ENCODE measurements at regions not wholly inside any gene's neighbourhood (a gene's known extent, or its start where the extent isn't known, plus 50 kb on each side); places are given as distances from the start of the nearest gene placed in this dataset.
"Not testable (repeated sequence)": the region's sequence is repeated elsewhere in the genome, so short reads cannot be mapped to it uniquely, and the experiment has no call there.

DNA sequence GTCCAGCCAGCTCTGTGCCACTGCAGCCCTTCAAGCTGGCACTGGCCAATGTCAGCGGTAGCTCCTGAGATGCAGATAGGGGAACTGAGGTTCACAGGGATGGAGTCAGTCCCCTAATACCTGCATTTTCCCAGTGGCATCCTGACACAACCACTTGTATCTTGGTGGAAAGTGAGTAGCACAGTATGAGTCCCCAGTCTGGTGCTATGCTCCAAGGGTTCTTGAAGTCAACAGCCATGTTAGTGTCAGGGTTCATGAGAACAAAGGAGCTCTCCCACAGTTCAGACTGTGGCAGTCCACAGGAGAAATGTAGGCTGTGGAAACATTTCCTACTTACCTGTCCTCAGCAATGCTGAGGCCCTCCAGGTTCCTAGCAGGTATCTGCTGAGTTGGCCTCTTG lies 115.5 kb downstream of the ZNF736 start:
- no peaks in the 10 kb centered on the region for H3K4me1 Mint-ChIP-seq
- no peaks in the 10 kb centered on the region for H3K36me3 Mint-ChIP-seq (ENCODE audit: low read depth)
- no peak for DNase-seq
- no peak overlapping the region for H3K4me3 Mint-ChIP-seq
- no peaks in the 10 kb centered on the region for H3K27me3 Mint-ChIP-seq (ENCODE audit: low read depth, poor library complexity)
- H3K27ac Mint-ChIP-seq = no peak overlapping the region
- no peak for TF ChIP-seq CTCF (IDR thresholded peaks at IDR 0.05)
- peaks cover 79% of the 10 kb centered on the region for H3K9me3 Mint-ChIP-seq

DNA sequence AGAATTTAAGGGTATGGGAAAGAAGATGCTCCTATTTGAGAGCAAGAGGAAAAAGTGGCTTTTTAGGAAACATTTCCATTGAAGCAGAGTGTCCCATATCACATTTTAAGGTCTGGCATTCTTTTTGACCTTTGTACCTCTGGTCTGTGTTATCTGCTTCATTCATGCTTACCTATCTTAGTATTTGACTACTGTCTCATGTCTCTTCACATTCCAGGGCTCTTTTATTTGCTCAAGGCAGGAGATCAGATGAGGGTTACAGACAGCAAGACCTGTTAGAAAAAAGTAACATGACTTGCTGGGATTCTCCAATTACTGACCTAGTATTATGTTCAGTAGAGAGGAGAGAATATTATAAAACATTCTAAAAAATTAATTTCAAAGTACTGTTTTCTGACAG lies 111.7 kb downstream of the ZNF736 start:
- not testable (repeated sequence) for H3K4me3 Mint-ChIP-seq; DNase-seq; H3K4me1 Mint-ChIP-seq; H3K27me3 Mint-ChIP-seq (ENCODE audit: low read depth, poor library complexity); H3K27ac Mint-ChIP-seq; H3K36me3 Mint-ChIP-seq (ENCODE audit: low read depth)
- peaks cover 88% of the 10 kb centered on the region for H3K9me3 Mint-ChIP-seq

- no peak for TF ChIP-seq CTCF (IDR thresholded peaks at IDR 0.05)
- Mint-ChIP-seq H3K36me3 (ENCODE audit: low read depth) (no peaks in the 10 kb centered on the region), H3K27ac (no peak overlapping the region), H3K27me3 (ENCODE audit: low read depth, poor library complexity) (peaks cover 5% of the 10 kb centered on the region), H3K9me3 (peaks cover 92% of the 10 kb centered on the region), H3K4me1 (no peaks in the 10 kb centered on the region), H3K4me3 (no peak overlapping the region)
- no peak for DNase-seq
These were observed 93.4 kb downstream of the ZNF736 start for GRCh38 chr7:64407148-64407547.
